ENCODE measurements at regions not wholly inside any gene's neighbourhood (a gene's known extent, or its start where the extent isn't known, plus 50 kb on each side); places are given as distances from the start of the nearest gene placed in this dataset.

- Histone ChIP-seq H3K9me2 (replicated peaks; ENCODE audit: low read length) (no peaks in the 10 kb centered on the region), H3K4me3 (ENCODE audit: low read length) (no peak overlapping the region), H3K4me2 (ENCODE audit: low read length) (no peak overlapping the region), H3F3A (ENCODE audit: low read length, unreplicated experiment) (no peaks in the 10 kb centered on the region), H3K9ac (ENCODE audit: low read length) (no peak overlapping the region), H3K79me2 (ENCODE audit: low read length) (no peaks in the 10 kb centered on the region), H3K27me3 (ENCODE audit: low read length) (peaks cover 20% of the 10 kb centered on the region), H2AFZ (ENCODE audit: low read length) (no peak overlapping the region), H3K36me3 (ENCODE audit: low read depth, low read length) (no peaks in the 10 kb centered on the region), H3K27ac (ENCODE audit: low read length) (no peak overlapping the region), H4K20me1 (ENCODE audit: low read length) (no peaks in the 10 kb centered on the region), H3K4me1 (ENCODE audit: insufficient read depth, low read length) (no peaks in the 10 kb centered on the region), H3K9me3 (ENCODE audit: low read length) (no peaks in the 10 kb centered on the region)
- DNase-seq (no peak), ATAC-seq (no peak)
- no TSS peak for BruUV-seq (replicated peaks)
- intact Hi-C loops (cut with micrococcal nuclease) = no loop called here
- ChIA-PET POLR2A (ENCODE audit: unreplicated experiment) (no interaction called here), CTCF (no interaction called here)
- TF ChIP-seq EZH2 (IDR thresholded peaks at IDR 0.05; ENCODE audit: low read length, unreplicated experiment) (no peak), EZH2phosphoT487 (IDR thresholded peaks at IDR 0.05; ENCODE audit: borderline replicate concordance, low read length) (no peak), CTCF (conservative IDR thresholded peaks at IDR 0.05; ENCODE audit: low read depth, low read length) (no peak)
Measured at GRCh38 chr20:51228763-51229162, 205.9 kb upstream of the KCNG1 start.

- H4K20me1 ChIP-seq (ENCODE audit: low read length) = no peaks in the 10 kb centered on the region
- no peaks in the 10 kb centered on the region for H3K9me2 ChIP-seq (replicated peaks; ENCODE audit: low read length)
- H3K4me1 ChIP-seq (ENCODE audit: insufficient read depth, low read length) = no peaks in the 10 kb centered on the region
- no peak overlapping the region for H3K4me2 ChIP-seq (ENCODE audit: low read length)
- no TSS peak for BruUV-seq (replicated peaks)
- H3K79me2 ChIP-seq (ENCODE audit: low read length) = no peaks in the 10 kb centered on the region
- no peak overlapping the region for H3K4me3 ChIP-seq (ENCODE audit: low read length)
- peaks cover 20% of the 10 kb centered on the region for H3K27me3 ChIP-seq (ENCODE audit: low read length)
- no peak overlapping the region for H2AFZ ChIP-seq (ENCODE audit: low read length)
- H3K9ac ChIP-seq (ENCODE audit: low read length) = no peak overlapping the region
- ATAC-seq (no peak), DNase-seq (no peak)
- ChIA-PET POLR2A (ENCODE audit: unreplicated experiment) (no interaction called here), CTCF (no interaction called here)
- TF ChIP-seq EZH2 (IDR thresholded peaks at IDR 0.05; ENCODE audit: low read length, unreplicated experiment) = no peak
- TF ChIP-seq EZH2phosphoT487 (IDR thresholded peaks at IDR 0.05; ENCODE audit: borderline replicate concordance, low read length) = no peak
- TF ChIP-seq CTCF (conservative IDR thresholded peaks at IDR 0.05; ENCODE audit: low read depth, low read length) = no peak
- H3F3A ChIP-seq (ENCODE audit: low read length, unreplicated experiment) = no peaks in the 10 kb centered on the region
- no peak overlapping the region for H3K27ac ChIP-seq (ENCODE audit: low read length)
- intact Hi-C loops (cut with micrococcal nuclease) = no loop called here
- no peaks in the 10 kb centered on the region for H3K36me3 ChIP-seq (ENCODE audit: low read depth, low read length)
- no peaks in the 10 kb centered on the region for H3K9me3 ChIP-seq (ENCODE audit: low read length)
Measured at GRCh38 chr20:51227744-51228143, 204.8 kb upstream of the KCNG1 start.

GRCh38 chr20:51223183-51223720 is 200.3 kb upstream of the KCNG1 start:
- TF ChIP-seq EZH2 (IDR thresholded peaks at IDR 0.05; ENCODE audit: low read length, unreplicated experiment) (no peak), EZH2phosphoT487 (IDR thresholded peaks at IDR 0.05; ENCODE audit: borderline replicate concordance, low read length) (no peak), CTCF (conservative IDR thresholded peaks at IDR 0.05; ENCODE audit: low read depth, low read length) (no peak)
- intact Hi-C loops (cut with micrococcal nuclease) = loop anchor here (5.0 kb wide), 1 partner anchor 201 kb away; the partner anchor contains the start of gene KCNG1
- no peak overlapping the region for H3K27ac ChIP-seq (ENCODE audit: low read length)
- peaks cover 11% of the 10 kb centered on the region for H3K4me1 ChIP-seq (ENCODE audit: insufficient read depth, low read length)
- H3K9ac ChIP-seq (ENCODE audit: low read length) = no peak overlapping the region
- no peaks in the 10 kb centered on the region for H3K79me2 ChIP-seq (ENCODE audit: low read length)
- H2AFZ ChIP-seq (ENCODE audit: low read length) = no peak overlapping the region
- DNase-seq (no peak), ATAC-seq (no peak)
- H3K4me2 ChIP-seq (ENCODE audit: low read length) = no peak overlapping the region
- no peaks in the 10 kb centered on the region for H3K36me3 ChIP-seq (ENCODE audit: low read depth, low read length)
- no peaks in the 10 kb centered on the region for H4K20me1 ChIP-seq (ENCODE audit: low read length)
- POLR2A ChIA-PET (ENCODE audit: unreplicated experiment) = no interaction called here
- H3F3A ChIP-seq (ENCODE audit: low read length, unreplicated experiment) = no peaks in the 10 kb centered on the region
- no peaks in the 10 kb centered on the region for H3K27me3 ChIP-seq (ENCODE audit: low read length)
- no peaks in the 10 kb centered on the region for H3K9me2 ChIP-seq (replicated peaks; ENCODE audit: low read length)
- CTCF ChIA-PET = interaction anchor here (0.6 kb wide), 1 partner anchor 38 kb away, joined by 3 read pairs; no protein-coding TSS in a partner anchor
- H3K4me3 ChIP-seq (ENCODE audit: low read length) = no peak overlapping the region
- no TSS peak for BruUV-seq (replicated peaks)
- no peaks in the 10 kb centered on the region for H3K9me3 ChIP-seq (ENCODE audit: low read length)

All from PC-3 (cell line).